ENCODE measurements at regions not wholly inside any gene's neighbourhood (a gene's known extent, or its start where the extent isn't known, plus 50 kb on each side); places are given as distances from the start of the nearest gene placed in this dataset.

GRCh38 chr11:130789056-130789640, 127.1 kb downstream of the SNX19 start:
- Mint-ChIP-seq H3K4me3 (no peak overlapping the region), H3K36me3 (ENCODE audit: insufficient read depth in 1 of 3, low read depth in 3 of 3) (peaks cover 0 to 7% (median 4%) of the 10 kb centered on the region in 3 experiments; a peak in 2 of 7 replicates), H3K9me3 (peaks cover 9% of the 10 kb centered on the region in 2 experiments; a peak in 4 of 5 replicates), H3K27me3 (ENCODE audit: low read depth) (peaks cover 1% of the 10 kb centered on the region; the same call in 1 of the 2 replicates), H3K27ac (no peak overlapping the region), H3K4me1 (peaks cover 11 to 12% of the 10 kb centered on the region in 2 experiments)
- no peak overlapping the region for H3K4me2 ChIP-seq (ENCODE audit: insufficient read depth, insufficient read length, low read length)
- no peak overlapping the region for H2BK5ac ChIP-seq (ENCODE audit: insufficient read length, low read length)
- H3K4me1 ChIP-seq (ENCODE audit: insufficient read depth, low read length) = no peaks in the 10 kb centered on the region
- H3K9me3 ChIP-seq (ENCODE audit: control insufficient read depth, low read depth, low read length) = no peaks in the 10 kb centered on the region
- H3K23me2 ChIP-seq (ENCODE audit: insufficient read length, low read depth, low read length, poor library complexity, severe bottlenecking) = no peaks in the 10 kb centered on the region
- H3K79me1 ChIP-seq (ENCODE audit: insufficient read depth, low read depth, low read length, poor library complexity, severe bottlenecking) = no peaks in the 10 kb centered on the region
- H3K23ac ChIP-seq (ENCODE audit: insufficient read length, low read depth, low read length) = no peak overlapping the region
- H2AK5ac ChIP-seq (ENCODE audit: insufficient read length, low read length) = no peak overlapping the region
- H3K4ac ChIP-seq (ENCODE audit: low read depth, low read length) = no peak overlapping the region
- H3T11ph ChIP-seq (ENCODE audit: low read length) = no peak overlapping the region
- H3K18ac ChIP-seq (ENCODE audit: insufficient read length, low read depth, low read length) = no peak overlapping the region
- no peak overlapping the region for H3K56ac ChIP-seq (ENCODE audit: insufficient read length, low read depth, low read length)
- H4K8ac ChIP-seq (replicated peaks; ENCODE audit: insufficient read length, low read depth, low read length) = no peak overlapping the region
- no peak for DNase-seq
- no peaks in the 10 kb centered on the region for H3K79me2 ChIP-seq (ENCODE audit: insufficient read depth, low read length)
- H4K5ac ChIP-seq (ENCODE audit: insufficient read length, low read depth, low read length) = no peak overlapping the region
- TF ChIP-seq CTCF (conservative IDR thresholded peaks at IDR 0.05) = no peak
- WGBS (ENCODE audit: extremely low coverage, insufficient read length, low lambda C conversion rate) = no CpG with 5 or more reads among the region's 3 CpGs
- no peak overlapping the region for H2BK120ac ChIP-seq (ENCODE audit: low read depth, low read length, poor library complexity, severe bottlenecking)
- no peak overlapping the region for H2AFZ ChIP-seq (ENCODE audit: low read length)
- no peak overlapping the region for H3K14ac ChIP-seq (ENCODE audit: insufficient read depth, low read length)
- no peaks in the 10 kb centered on the region for H4K20me1 ChIP-seq (ENCODE audit: control insufficient read depth, insufficient read depth, insufficient read length)
- no peak overlapping the region for H2BK15ac ChIP-seq (ENCODE audit: low read depth, low read length)
- no peaks in the 10 kb centered on the region for H3K27me3 ChIP-seq (ENCODE audit: insufficient read depth, low read length)
- no peak overlapping the region for H3K9ac ChIP-seq (ENCODE audit: extremely low read depth, insufficient read length, low read length)
- H4K91ac ChIP-seq (ENCODE audit: insufficient read length, low read depth, low read length) = no peak overlapping the region
- H2BK12ac ChIP-seq (ENCODE audit: insufficient read length, low read depth, low read length) = no peak overlapping the region
- H3K27ac ChIP-seq (ENCODE audit: insufficient read length, low read depth, low read length) = no peak overlapping the region
- H2BK20ac ChIP-seq (ENCODE audit: low read depth, low read length, poor library complexity, severe bottlenecking) = no peak overlapping the region

Data from H9 (cell line).